Adipocyte (in vitro differentiated cells): ENCODE measurements at regions not wholly inside any gene's neighbourhood (a gene's known extent, or its start where the extent isn't known, plus 50 kb on each side); places are given as distances from the start of the nearest gene placed in this dataset.

ENCODE experiments used
- DNase-seq: peaks from one replicate; pipeline ENCODE4 v3.0.0-alpha.2; 2015; ENCODE audit warnings: low read depth
- H3K27me3 ChIP-seq: replicated peaks from 2 replicates; pipeline ENCODE4 v1.7.0; 2013; ENCODE audit warnings: mild to moderate bottlenecking, low read length, moderate library complexity; ENCODE audit not compliant: control insufficient read depth, insufficient read depth
- H3K36me3 ChIP-seq: 2 replicates; pipeline ENCODE4 v1.7.0; 2013; ENCODE audit warnings: low read length, mild to moderate bottlenecking, moderate library complexity; ENCODE audit not compliant: control insufficient read depth, insufficient read depth, severe bottlenecking
- H3K4me1 ChIP-seq: 2 replicates; pipeline ENCODE4 v1.7.0; 2013; ENCODE audit warnings: mild to moderate bottlenecking, low read length, moderate library complexity; ENCODE audit not compliant: control insufficient read depth, insufficient read depth
- H3K4me3 ChIP-seq: 2 replicates; pipeline ENCODE4 v1.7.0; 2013; ENCODE audit warnings: mild to moderate bottlenecking, low read length, moderate library complexity
- H3K9ac ChIP-seq: 2 replicates; pipeline ENCODE4 v1.7.0; 2013; ENCODE audit warnings: mild to moderate bottlenecking, low read length, moderate library complexity
- H3K9me3 ChIP-seq: 2 replicates; pipeline ENCODE4 v1.7.0; 2013; ENCODE audit warnings: mild to moderate bottlenecking, low read length, moderate library complexity; ENCODE audit not compliant: control insufficient read depth

GRCh38 chr2:146950361-146950760, 894.5 kb upstream of the ACVR2A start:
- no peaks in the 10 kb centered on the region for H3K36me3 ChIP-seq
- no peaks in the 10 kb centered on the region for H3K9me3 ChIP-seq
- H3K4me1 ChIP-seq, result no peaks in the 10 kb centered on the region
- no peaks in the 10 kb centered on the region for H3K27me3 ChIP-seq
- no peak overlapping the region for H3K9ac ChIP-seq
- no peak overlapping the region for H3K4me3 ChIP-seq
- no peak for DNase-seq

- no peak for DNase-seq
- no peak overlapping the region for H3K9ac ChIP-seq
- H3K4me3 ChIP-seq, result no peak overlapping the region
- no peaks in the 10 kb centered on the region for H3K27me3 ChIP-seq
- H3K9me3 ChIP-seq, result no peaks in the 10 kb centered on the region
- no peaks in the 10 kb centered on the region for H3K36me3 ChIP-seq
- H3K4me1 ChIP-seq, result peaks cover 6% of the 10 kb centered on the region
Measured at GRCh38 chr2:146949400-146949799, 895.4 kb upstream of the ACVR2A start.

- Histone ChIP-seq H3K4me1 (peaks cover 28% of the 10 kb centered on the region), H3K9ac (no peak overlapping the region), H3K4me3 (no peak overlapping the region), H3K27me3 (no peaks in the 10 kb centered on the region), H3K36me3 (no peaks in the 10 kb centered on the region), H3K9me3 (no peaks in the 10 kb centered on the region)
- no peak for DNase-seq
Measured at GRCh38 chr2:146944601-146945000, 900.2 kb upstream of the ACVR2A start.

- Histone ChIP-seq H3K27me3 (no peaks in the 10 kb centered on the region), H3K9me3 (no peaks in the 10 kb centered on the region), H3K36me3 (no peaks in the 10 kb centered on the region), H3K9ac (peak overlapping the region; percentile 83), H3K4me1 (peaks cover 33% of the 10 kb centered on the region), H3K4me3 (peak overlapping the region; percentile 77)
- no peak for DNase-seq
Measured at GRCh38 chr2:146939991-146940685, 904.7 kb upstream of the ACVR2A start.

- Histone ChIP-seq H3K9me3 (peaks cover 13% of the 10 kb centered on the region), H3K36me3 (no peaks in the 10 kb centered on the region), H3K9ac (no peak overlapping the region), H3K27me3 (no peaks in the 10 kb centered on the region), H3K4me1 (peaks cover 8% of the 10 kb centered on the region), H3K4me3 (no peak overlapping the region)
- DNase-seq, result no peak
Measured at GRCh38 chr2:146934921-146935320, 909.9 kb upstream of the ACVR2A start.

- Histone ChIP-seq H3K27me3 (no peaks in the 10 kb centered on the region), H3K4me1 (peaks cover 6% of the 10 kb centered on the region), H3K36me3 (no peaks in the 10 kb centered on the region), H3K9me3 (peaks cover 13% of the 10 kb centered on the region), H3K4me3 (no peak overlapping the region), H3K9ac (no peak overlapping the region)
- DNase-seq, result no peak
Measured at GRCh38 chr2:146931109-146931508, 913.7 kb upstream of the ACVR2A start.

- Histone ChIP-seq H3K9me3 (no peaks in the 10 kb centered on the region), H3K36me3 (no peaks in the 10 kb centered on the region), H3K4me1 (peaks cover 6% of the 10 kb centered on the region), H3K4me3 (no peak overlapping the region), H3K9ac (peak overlapping the region; percentile 17), H3K27me3 (no peaks in the 10 kb centered on the region)
- DNase-seq, result peak; percentile 50
Measured at GRCh38 chr2:146927080-146927711, 917.6 kb upstream of the ACVR2A start.

GRCh38 chr2:146918280-146918679, 926.5 kb upstream of the ACVR2A start:
- Histone ChIP-seq H3K36me3 (no peaks in the 10 kb centered on the region), H3K4me1 (peaks cover 5% of the 10 kb centered on the region)

GRCh38 chr2:146917431-146918042, 927.3 kb upstream of the ACVR2A start:
- no peaks in the 10 kb centered on the region for H3K9me3 ChIP-seq
- DNase-seq, result no peak
- peaks cover 5% of the 10 kb centered on the region for H3K4me1 ChIP-seq
- no peak overlapping the region for H3K9ac ChIP-seq
- H3K4me3 ChIP-seq, result no peak overlapping the region
- no peaks in the 10 kb centered on the region for H3K27me3 ChIP-seq
- no peaks in the 10 kb centered on the region for H3K36me3 ChIP-seq

More at GRCh38 chr2:146918280-146918679, 926.5 kb upstream of the ACVR2A start:
- H3K9ac ChIP-seq, result no peak overlapping the region
- H3K27me3 ChIP-seq, result no peaks in the 10 kb centered on the region
- H3K4me3 ChIP-seq, result no peak overlapping the region
- H3K9me3 ChIP-seq, result no peaks in the 10 kb centered on the region
- no peak for DNase-seq

GRCh38 chr2:146916914-146917313, 927.9 kb upstream of the ACVR2A start:
- peaks cover 5% of the 10 kb centered on the region for H3K4me1 ChIP-seq
- H3K36me3 ChIP-seq, result no peaks in the 10 kb centered on the region
- no peaks in the 10 kb centered on the region for H3K9me3 ChIP-seq
- no peaks in the 10 kb centered on the region for H3K27me3 ChIP-seq
- no peak overlapping the region for H3K9ac ChIP-seq
- H3K4me3 ChIP-seq, result no peak overlapping the region
- no peak for DNase-seq

GRCh38 chr2:146913476-146913875, 931.4 kb upstream of the ACVR2A start:
- H3K4me1 ChIP-seq, result peaks cover 5% of the 10 kb centered on the region
- no peaks in the 10 kb centered on the region for H3K36me3 ChIP-seq
- no peak overlapping the region for H3K9ac ChIP-seq
- H3K27me3 ChIP-seq, result no peaks in the 10 kb centered on the region
- H3K4me3 ChIP-seq, result no peak overlapping the region
- DNase-seq, result no peak
- no peaks in the 10 kb centered on the region for H3K9me3 ChIP-seq
